H9 (cell line): ENCODE measurements at regions not wholly inside any gene's neighbourhood (a gene's known extent, or its start where the extent isn't known, plus 50 kb on each side); places are given as distances from the start of the nearest gene placed in this dataset.

Experiments used
- DNase-seq: peaks from one replicate; pipeline ENCODE4 v3.0.0-alpha.2; 2017
- H2AFZ ChIP-seq: one replicate; pipeline ENCODE4 v1.6.1; 2013; ENCODE audit warnings: mild to moderate bottlenecking, low read length, control low read depth, moderate library complexity
- H2AK5ac ChIP-seq: 2 replicates; pipeline ENCODE4 v1.6.1; 2013; ENCODE audit warnings: low read length, control low read depth, mixed read lengths; ENCODE audit not compliant: insufficient read length
- H2BK120ac ChIP-seq: one replicate; pipeline ENCODE4 v1.6.1; 2013; ENCODE audit warnings: low read depth, mild to moderate bottlenecking, low read length, control low read depth, inconsistent platforms; ENCODE audit not compliant: poor library complexity, severe bottlenecking
- H2BK12ac ChIP-seq: 2 replicates; pipeline ENCODE4 v1.6.1; 2013; ENCODE audit warnings: low read length, control low read depth, mixed read lengths, low read depth; ENCODE audit not compliant: insufficient read length
- H2BK15ac ChIP-seq: 2 replicates; pipeline ENCODE4 v1.6.1; 2013; ENCODE audit warnings: low read depth, low read length, control low read depth
- H2BK20ac ChIP-seq: one replicate; pipeline ENCODE4 v1.6.1; 2013; ENCODE audit warnings: low read depth, mild to moderate bottlenecking, low read length, control low read depth, inconsistent platforms; ENCODE audit not compliant: poor library complexity, severe bottlenecking
- H2BK5ac ChIP-seq: 2 replicates; pipeline ENCODE4 v1.6.1; 2013; ENCODE audit warnings: low read length, control low read depth, mixed read lengths; ENCODE audit not compliant: insufficient read length
- H3K14ac ChIP-seq: 2 replicates; pipeline ENCODE4 v1.6.1; 2013; ENCODE audit warnings: low read length, control low read depth; ENCODE audit not compliant: insufficient read depth
- H3K18ac ChIP-seq: 2 replicates; pipeline ENCODE4 v1.6.1; 2013; ENCODE audit warnings: low read depth, mild to moderate bottlenecking, mixed read lengths, low read length, control low read depth; ENCODE audit not compliant: insufficient read length
- H3K23ac ChIP-seq: 2 replicates; pipeline ENCODE4 v1.6.1; 2013; ENCODE audit warnings: low read length, control low read depth, mixed read lengths, low read depth; ENCODE audit not compliant: insufficient read length
- H3K23me2 ChIP-seq: 2 replicates; pipeline ENCODE4 v1.6.1; 2013; ENCODE audit warnings: low read depth, mild to moderate bottlenecking, mixed read lengths, low read length, control low read depth; ENCODE audit not compliant: insufficient read length, poor library complexity, severe bottlenecking
- H3K27ac ChIP-seq: 2 replicates; pipeline ENCODE4 v1.5.1; 2013; ENCODE audit warnings: low read length, control low read depth, mixed read lengths, low read depth; ENCODE audit not compliant: insufficient read length
- H3K27me3 ChIP-seq: 2 replicates; pipeline ENCODE4 v1.6.1; 2013; ENCODE audit warnings: low read length, control low read depth, inconsistent platforms; ENCODE audit not compliant: insufficient read depth
- H3K4ac ChIP-seq: 2 replicates; pipeline ENCODE4 v1.6.1; 2013; ENCODE audit warnings: low read depth, mild to moderate bottlenecking, control low read depth, inconsistent platforms, low read length, moderate library complexity
- H3K4me1 ChIP-seq: 2 replicates; pipeline ENCODE4 v1.6.1; 2013; ENCODE audit warnings: low read length, control low read depth, inconsistent platforms; ENCODE audit not compliant: insufficient read depth
- H3K4me2 ChIP-seq: 2 replicates; pipeline ENCODE4 v1.6.1; 2013; ENCODE audit warnings: low read length, control low read depth, mixed read lengths; ENCODE audit not compliant: insufficient read length, insufficient read depth
- H3K56ac ChIP-seq: 2 replicates; pipeline ENCODE4 v1.6.1; 2013; ENCODE audit warnings: low read depth, mild to moderate bottlenecking, mixed read lengths, low read length, control low read depth; ENCODE audit not compliant: insufficient read length
- H3K79me1 ChIP-seq: 2 replicates; pipeline ENCODE4 v1.6.1; 2013; ENCODE audit warnings: low read depth, mild to moderate bottlenecking, moderate library complexity, low read length, control low read depth, inconsistent platforms; ENCODE audit not compliant: insufficient read depth, poor library complexity, severe bottlenecking
- H3K79me2 ChIP-seq: 2 replicates; pipeline ENCODE4 v1.6.1; 2013; ENCODE audit warnings: low read length, control low read depth, inconsistent platforms; ENCODE audit not compliant: insufficient read depth
- H3K9ac ChIP-seq: 2 replicates; pipeline ENCODE4 v1.6.1; 2013; ENCODE audit warnings: low read length, control low read depth, mixed read lengths; ENCODE audit not compliant: insufficient read length; ENCODE audit errors: extremely low read depth
- H3K9me3 ChIP-seq: one replicate; pipeline ENCODE4 v1.6.1; 2013; ENCODE audit warnings: low read depth, low read length, inconsistent platforms; ENCODE audit not compliant: control insufficient read depth
- H3T11ph ChIP-seq: one replicate; pipeline ENCODE4 v1.6.1; 2013; ENCODE audit warnings: mild to moderate bottlenecking, low read length, control low read depth, inconsistent platforms
- H4K20me1 ChIP-seq: one replicate; pipeline ENCODE4 v1.6.1; 2013; ENCODE audit not compliant: control insufficient read depth, insufficient read length, insufficient read depth
- H4K5ac ChIP-seq: 2 replicates; pipeline ENCODE4 v1.6.1; 2013; ENCODE audit warnings: low read depth, mild to moderate bottlenecking, mixed read lengths, low read length, control low read depth; ENCODE audit not compliant: insufficient read length
- H4K8ac ChIP-seq: replicated peaks from 2 replicates; pipeline ENCODE4 v1.6.1; 2013; ENCODE audit warnings: low read length, control low read depth, mixed read lengths, low read depth; ENCODE audit not compliant: insufficient read length
- H4K91ac ChIP-seq: 2 replicates; pipeline ENCODE4 v1.6.1; 2013; ENCODE audit warnings: low read depth, mild to moderate bottlenecking, moderate library complexity, mixed read lengths, low read length, control low read depth; ENCODE audit not compliant: insufficient read length
- H3K27ac Mint-ChIP-seq, 3 experiments: 2 replicates in 2 of 3; 3 replicates in 1 of 3; pipeline ENCODE4 v1.8.0; 2020 to 2021; ENCODE audit warnings: mixed read lengths in 3 of 3, mild to moderate bottlenecking in 1 of 3, moderate library complexity in 1 of 3
- H3K27me3 Mint-ChIP-seq: 2 replicates; pipeline ENCODE4 v1.8.0; 2021; ENCODE audit warnings: low read depth, mild to moderate bottlenecking, moderate library complexity, mixed read lengths
- H3K36me3 Mint-ChIP-seq, 3 experiments: 2 replicates in 2 of 3; 3 replicates in 1 of 3; pipeline ENCODE4 v1.8.0; 2020 to 2021; ENCODE audit warnings: low read depth in 3 of 3, mixed read lengths in 3 of 3; ENCODE audit not compliant: insufficient read depth in 1 of 3
- H3K4me1 Mint-ChIP-seq, 2 experiments: 2 replicates each; pipeline ENCODE4 v1.8.0; 2020; ENCODE audit warnings: mixed read lengths in 2 of 2
- H3K4me3 Mint-ChIP-seq, 2 experiments: 2 replicates in 1 of 2; 3 replicates in 1 of 2; pipeline ENCODE4 v1.8.0; 2020 to 2021; ENCODE audit warnings: mild to moderate bottlenecking in 2 of 2, mixed read lengths in 2 of 2, moderate library complexity in 1 of 2
- H3K9me3 Mint-ChIP-seq, 2 experiments: 2 replicates in 1 of 2; 3 replicates in 1 of 2; pipeline ENCODE4 v1.8.0; 2020; ENCODE audit warnings: mild to moderate bottlenecking in 2 of 2, mixed read lengths in 2 of 2, moderate library complexity in 1 of 2
- CTCF ChIP-seq: fragments of 200-600 bp; sonication (generic); conservative IDR thresholded peaks from 3 replicates; pipeline ENCODE4 v1.8.0; 2021; ENCODE audit warnings: antibody characterized with exemption, mild to moderate bottlenecking
- WGBS: extraction: QIAGEN DNeasy Blood & Tissue Kit; methylation state at CpG from one replicate; pipeline ENCODE4 v1.1.7; 2013; ENCODE audit warnings: missing lambda C conversion rate, low lambda C conversion rate, mixed read lengths; ENCODE audit not compliant: insufficient read length; ENCODE audit errors: extremely low coverage; 5-methylcytosine and 5-hydroxymethylcytosine counted together

- Histone ChIP-seq H4K20me1 (no peaks in the 10 kb centered on the region), H2BK20ac (no peak overlapping the region), H4K5ac (no peak overlapping the region), H4K91ac (no peak overlapping the region), H2BK15ac (no peak overlapping the region), H3K9ac (no peak overlapping the region), H2AK5ac (no peak overlapping the region), H2BK12ac (no peak overlapping the region), H3K4me1 (no peaks in the 10 kb centered on the region), H2AFZ (no peak overlapping the region), H4K8ac (no peak overlapping the region), H2BK120ac (no peak overlapping the region), H3K14ac (no peak overlapping the region), H3K56ac (no peak overlapping the region), H3K4ac (no peak overlapping the region), H3K4me2 (no peak overlapping the region), H3K79me2 (no peaks in the 10 kb centered on the region), H3K18ac (no peak overlapping the region), H3K23me2 (no peaks in the 10 kb centered on the region), H3K9me3 (no peaks in the 10 kb centered on the region), H3K27ac (no peak overlapping the region), H3T11ph (no peak overlapping the region), H3K79me1 (no peaks in the 10 kb centered on the region), H3K23ac (no peak overlapping the region), H2BK5ac (no peak overlapping the region), H3K27me3 (no peaks in the 10 kb centered on the region)
- Mint-ChIP-seq H3K27ac (no peak overlapping the region; a peak in 1 of 7 replicates), H3K9me3 (no peaks in the 10 kb centered on the region), H3K4me1 (peaks cover 8 to 10% of the 10 kb centered on the region in 2 experiments), H3K36me3 (no peaks in the 10 kb centered on the region), H3K27me3 (no peaks in the 10 kb centered on the region), H3K4me3 (no peak overlapping the region)
- no peak for DNase-seq
- WGBS: no CpG with 5 or more reads among the region's 1 CpG
- TF ChIP-seq CTCF: no peak
Observed at GRCh38 chr4:71240094-71240493, 98.7 kb upstream of the SLC4A4 start.
